GM23338 (cell line): ENCODE measurements at regions not wholly inside any gene's neighbourhood (a gene's known extent, or its start where the extent isn't known, plus 50 kb on each side); places are given as distances from the start of the nearest gene placed in this dataset.

Experiments used
- JUNB ChIP-seq: IDR thresholded peaks from one replicate; pipeline ENCODE4 v1.6.1; 2016; ENCODE audit warnings: antibody characterized with exemption; ENCODE audit not compliant: unreplicated experiment
- POLR2AphosphoS5 ChIP-seq: IDR thresholded peaks from 2 replicates; pipeline ENCODE4 v1.6.1; 2016; ENCODE audit warnings: antibody characterized with exemption, low read depth
- TF ChIP-seq, protein P1 (sequence below), 2 experiments: fragments of 200-600 bp in 1 of 2; sonication (generic) in 1 of 2; conservative IDR thresholded peaks; 2 replicates each; pipeline versions ENCODE4 v1.5.1 to v1.6.1; 2016 to 2017; ENCODE audit warnings: antibody characterized with exemption in 2 of 2, low read depth in 2 of 2, mild to moderate bottlenecking in 2 of 2, moderate library complexity in 1 of 2

DNA sequence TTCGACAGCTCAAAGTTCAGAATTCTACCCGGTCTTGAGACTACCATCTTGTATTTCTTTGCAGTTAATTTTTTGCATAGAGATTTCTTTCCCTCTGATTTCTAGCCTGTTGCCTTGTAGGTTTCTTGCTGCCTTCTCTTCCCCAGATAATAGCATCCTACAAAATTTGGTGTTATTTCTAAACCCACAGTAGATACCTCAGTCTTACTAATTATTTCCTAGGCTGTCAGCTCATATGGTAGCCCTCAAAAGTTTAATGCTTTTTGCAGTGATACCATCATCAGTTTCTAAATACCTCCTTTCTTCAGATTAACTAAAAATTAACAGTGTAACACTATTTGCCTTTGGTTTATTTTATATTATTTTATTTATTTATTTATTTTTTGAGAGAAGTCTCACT, 61.9 kb upstream of the TMPO start:
- no peak for TF ChIP-seq POLR2AphosphoS5
- no peak for TF ChIP-seq JUNB
- TF ChIP-seq, protein P1, sequence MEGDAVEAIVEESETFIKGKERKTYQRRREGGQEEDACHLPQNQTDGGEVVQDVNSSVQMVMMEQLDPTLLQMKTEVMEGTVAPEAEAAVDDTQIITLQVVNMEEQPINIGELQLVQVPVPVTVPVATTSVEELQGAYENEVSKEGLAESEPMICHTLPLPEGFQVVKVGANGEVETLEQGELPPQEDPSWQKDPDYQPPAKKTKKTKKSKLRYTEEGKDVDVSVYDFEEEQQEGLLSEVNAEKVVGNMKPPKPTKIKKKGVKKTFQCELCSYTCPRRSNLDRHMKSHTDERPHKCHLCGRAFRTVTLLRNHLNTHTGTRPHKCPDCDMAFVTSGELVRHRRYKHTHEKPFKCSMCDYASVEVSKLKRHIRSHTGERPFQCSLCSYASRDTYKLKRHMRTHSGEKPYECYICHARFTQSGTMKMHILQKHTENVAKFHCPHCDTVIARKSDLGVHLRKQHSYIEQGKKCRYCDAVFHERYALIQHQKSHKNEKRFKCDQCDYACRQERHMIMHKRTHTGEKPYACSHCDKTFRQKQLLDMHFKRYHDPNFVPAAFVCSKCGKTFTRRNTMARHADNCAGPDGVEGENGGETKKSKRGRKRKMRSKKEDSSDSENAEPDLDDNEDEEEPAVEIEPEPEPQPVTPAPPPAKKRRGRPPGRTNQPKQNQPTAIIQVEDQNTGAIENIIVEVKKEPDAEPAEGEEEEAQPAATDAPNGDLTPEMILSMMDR (conservative IDR thresholded peaks at IDR 0.05; ENCODE audit: low read depth in 2 of 2): no peak
